ENCODE measurements at regions not wholly inside any gene's neighbourhood (a gene's known extent, or its start where the extent isn't known, plus 50 kb on each side); places are given as distances from the start of the nearest gene placed in this dataset.

DNA sequence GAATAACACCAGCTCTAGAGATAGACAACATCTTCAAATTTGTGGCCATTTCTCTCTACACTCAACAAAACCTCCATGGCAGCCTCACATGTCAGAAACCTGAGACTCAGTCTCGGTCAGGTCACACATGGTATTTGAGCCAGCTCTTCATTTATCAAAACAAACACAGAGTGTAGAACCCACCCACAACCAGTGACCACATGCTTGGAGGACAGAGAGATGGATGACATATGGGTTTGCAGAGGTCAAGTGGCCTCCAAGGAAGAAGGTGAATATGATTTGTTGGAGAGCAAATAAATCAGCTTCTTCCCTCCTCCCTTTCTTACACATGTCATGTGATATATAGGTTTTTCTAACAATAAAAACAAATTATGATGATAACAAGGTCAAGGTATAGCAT, 278.1 kb upstream of the LRTM1 start:
- TF ChIP-seq, protein P1, sequence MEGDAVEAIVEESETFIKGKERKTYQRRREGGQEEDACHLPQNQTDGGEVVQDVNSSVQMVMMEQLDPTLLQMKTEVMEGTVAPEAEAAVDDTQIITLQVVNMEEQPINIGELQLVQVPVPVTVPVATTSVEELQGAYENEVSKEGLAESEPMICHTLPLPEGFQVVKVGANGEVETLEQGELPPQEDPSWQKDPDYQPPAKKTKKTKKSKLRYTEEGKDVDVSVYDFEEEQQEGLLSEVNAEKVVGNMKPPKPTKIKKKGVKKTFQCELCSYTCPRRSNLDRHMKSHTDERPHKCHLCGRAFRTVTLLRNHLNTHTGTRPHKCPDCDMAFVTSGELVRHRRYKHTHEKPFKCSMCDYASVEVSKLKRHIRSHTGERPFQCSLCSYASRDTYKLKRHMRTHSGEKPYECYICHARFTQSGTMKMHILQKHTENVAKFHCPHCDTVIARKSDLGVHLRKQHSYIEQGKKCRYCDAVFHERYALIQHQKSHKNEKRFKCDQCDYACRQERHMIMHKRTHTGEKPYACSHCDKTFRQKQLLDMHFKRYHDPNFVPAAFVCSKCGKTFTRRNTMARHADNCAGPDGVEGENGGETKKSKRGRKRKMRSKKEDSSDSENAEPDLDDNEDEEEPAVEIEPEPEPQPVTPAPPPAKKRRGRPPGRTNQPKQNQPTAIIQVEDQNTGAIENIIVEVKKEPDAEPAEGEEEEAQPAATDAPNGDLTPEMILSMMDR (IDR thresholded peaks at IDR 0.05; ENCODE audit: low read depth, low read length): no peak
- H3K9me3 ChIP-seq: no peaks in the 10 kb centered on the region
- no peaks in the 10 kb centered on the region for H3K4me1 ChIP-seq
- H3K36me3 ChIP-seq: no peaks in the 10 kb centered on the region
- H3K4me3 ChIP-seq (ENCODE audit: low read depth, low read length): no peak overlapping the region
- no peaks in the 10 kb centered on the region for H3K27me3 ChIP-seq
- DNase-seq: no peak

DNA sequence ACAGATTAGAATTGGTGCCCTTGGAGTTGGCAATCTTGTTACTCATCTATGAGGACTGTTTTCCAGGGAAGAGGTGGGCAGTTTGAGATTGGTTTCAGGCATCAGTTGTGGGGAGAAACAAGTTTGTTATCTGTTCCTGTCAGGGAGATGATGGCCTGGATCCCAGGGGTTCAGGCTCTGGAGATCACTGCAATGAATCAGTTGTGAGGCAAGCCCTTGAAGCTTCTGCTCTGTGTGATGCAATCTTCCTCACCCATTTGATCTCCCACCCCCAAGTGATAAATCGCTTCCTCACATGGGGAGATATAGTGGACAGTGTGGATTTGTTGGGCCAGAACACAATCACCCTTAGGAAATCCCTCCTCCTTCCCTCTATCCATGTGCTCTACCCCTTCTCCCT, 276.6 kb upstream of the LRTM1 start:
- H3K27me3 ChIP-seq: no peaks in the 10 kb centered on the region
- no peaks in the 10 kb centered on the region for H3K9me3 ChIP-seq
- no peak overlapping the region for H3K4me3 ChIP-seq (ENCODE audit: low read depth, low read length)
- H3K4me1 ChIP-seq: no peaks in the 10 kb centered on the region
- no peaks in the 10 kb centered on the region for H3K36me3 ChIP-seq
- TF ChIP-seq, protein P1 (IDR thresholded peaks at IDR 0.05; ENCODE audit: low read depth, low read length): no peak
- DNase-seq: no peak

DNA sequence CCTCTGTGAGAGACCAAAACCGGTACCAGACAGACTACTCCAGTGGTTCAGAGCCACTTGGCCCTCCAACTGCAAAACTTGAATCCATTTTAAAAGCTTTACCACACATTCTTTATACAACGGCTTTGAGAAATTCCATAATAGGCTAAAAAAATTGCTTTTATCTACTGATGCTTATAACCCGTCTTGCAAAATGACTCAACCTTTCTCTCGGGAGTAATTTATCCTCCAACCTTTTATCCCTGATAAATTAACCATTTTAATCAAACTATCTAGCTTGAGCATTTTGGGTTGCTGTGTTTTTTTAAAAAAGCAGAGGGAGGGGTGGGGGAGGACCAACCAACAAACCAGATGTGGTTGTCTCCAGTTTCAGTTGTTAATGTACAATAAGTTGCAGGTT, 275.7 kb upstream of the LRTM1 start:
- no peaks in the 10 kb centered on the region for H3K4me1 ChIP-seq
- no peaks in the 10 kb centered on the region for H3K36me3 ChIP-seq
- no peak for DNase-seq
- TF ChIP-seq, protein P1 (IDR thresholded peaks at IDR 0.05; ENCODE audit: low read depth, low read length): no peak
- no peaks in the 10 kb centered on the region for H3K27me3 ChIP-seq
- no peak overlapping the region for H3K4me3 ChIP-seq (ENCODE audit: low read depth, low read length)
- H3K9me3 ChIP-seq: no peaks in the 10 kb centered on the region

DNA sequence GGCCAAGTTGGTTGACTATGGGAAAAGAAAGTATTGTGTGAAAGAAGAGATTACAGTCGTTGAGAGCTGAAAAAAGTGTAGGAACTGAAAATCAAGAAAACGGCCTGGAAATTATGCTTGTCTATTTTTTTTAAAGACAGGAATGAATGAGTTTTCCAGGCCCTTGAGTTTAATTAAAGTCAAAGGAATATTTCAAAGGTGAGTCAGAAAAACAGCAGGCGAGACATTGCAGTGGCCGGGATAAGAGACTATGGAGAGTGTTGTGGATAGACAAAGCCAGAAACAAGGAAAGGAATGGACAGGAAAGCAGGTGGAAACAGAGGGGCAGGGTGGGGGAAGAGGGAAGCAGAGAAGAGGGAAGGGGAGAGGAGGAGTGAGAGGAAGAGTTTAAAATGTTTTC, 275.1 kb upstream of the LRTM1 start:
- Histone ChIP-seq H3K4me3 (ENCODE audit: low read depth, low read length) (no peak overlapping the region), H3K27me3 (no peaks in the 10 kb centered on the region), H3K4me1 (no peaks in the 10 kb centered on the region), H3K9me3 (no peaks in the 10 kb centered on the region), H3K36me3 (no peaks in the 10 kb centered on the region)
- TF ChIP-seq, protein P1 (IDR thresholded peaks at IDR 0.05; ENCODE audit: low read depth, low read length): no peak
- DNase-seq: no peak

DNA sequence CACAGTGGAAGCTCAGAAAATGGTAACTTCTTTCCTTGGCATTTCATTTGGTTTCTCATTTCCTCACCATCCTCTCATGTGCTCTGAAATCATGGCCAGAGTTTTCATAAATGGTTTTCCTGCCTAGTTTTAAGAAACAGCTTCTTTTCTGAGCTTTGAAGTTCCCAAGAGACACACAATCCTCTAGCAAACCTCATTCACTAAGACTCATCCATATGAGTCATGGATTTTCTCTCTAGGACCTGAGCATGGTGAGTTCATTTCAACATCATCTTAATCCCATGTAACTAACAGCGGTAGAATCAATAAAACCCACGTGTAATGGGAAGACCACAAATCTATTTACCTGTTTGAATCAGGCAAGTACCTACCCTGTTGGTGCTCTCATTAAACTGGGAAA, 274.5 kb upstream of the LRTM1 start:
- TF ChIP-seq, protein P1 (IDR thresholded peaks at IDR 0.05; ENCODE audit: low read depth, low read length): no peak
- H3K4me3 ChIP-seq (ENCODE audit: low read depth, low read length): no peak overlapping the region
- H3K9me3 ChIP-seq: no peaks in the 10 kb centered on the region
- H3K36me3 ChIP-seq: no peaks in the 10 kb centered on the region
- no peak for DNase-seq
- no peaks in the 10 kb centered on the region for H3K27me3 ChIP-seq
- no peaks in the 10 kb centered on the region for H3K4me1 ChIP-seq

DNA sequence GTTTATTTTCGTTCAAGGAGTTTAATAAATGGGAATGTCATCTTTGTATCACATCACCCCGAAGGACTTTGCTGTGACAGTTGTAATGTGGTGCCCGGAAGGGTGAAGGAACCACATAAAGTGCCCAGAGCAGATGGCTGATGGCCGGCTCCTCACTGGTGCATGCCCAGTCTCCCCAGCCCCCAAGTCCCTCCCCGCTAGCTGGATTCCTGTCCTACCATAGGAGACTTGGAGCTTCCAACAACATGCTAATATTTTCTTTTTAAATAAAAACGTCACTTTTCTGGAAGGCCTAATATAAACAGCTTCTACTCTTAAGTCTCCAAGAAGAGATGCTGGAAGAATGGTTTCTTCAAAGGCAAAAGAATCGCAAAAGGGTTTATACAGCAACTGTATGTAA, 273.9 kb upstream of the LRTM1 start:
- DNase-seq: no peak

More for the DNA sequence above, 273.9 kb upstream of the LRTM1 start:
- no peaks in the 10 kb centered on the region for H3K27me3 ChIP-seq
- TF ChIP-seq, protein P1 (IDR thresholded peaks at IDR 0.05; ENCODE audit: low read depth, low read length): no peak
- H3K4me3 ChIP-seq (ENCODE audit: low read depth, low read length): no peak overlapping the region
- no peaks in the 10 kb centered on the region for H3K36me3 ChIP-seq
- H3K4me1 ChIP-seq: no peaks in the 10 kb centered on the region
- H3K9me3 ChIP-seq: no peaks in the 10 kb centered on the region
